ENCODE measurements at regions not wholly inside any gene's neighbourhood (a gene's known extent, or its start where the extent isn't known, plus 50 kb on each side); places are given as distances from the start of the nearest gene placed in this dataset.

DNA sequence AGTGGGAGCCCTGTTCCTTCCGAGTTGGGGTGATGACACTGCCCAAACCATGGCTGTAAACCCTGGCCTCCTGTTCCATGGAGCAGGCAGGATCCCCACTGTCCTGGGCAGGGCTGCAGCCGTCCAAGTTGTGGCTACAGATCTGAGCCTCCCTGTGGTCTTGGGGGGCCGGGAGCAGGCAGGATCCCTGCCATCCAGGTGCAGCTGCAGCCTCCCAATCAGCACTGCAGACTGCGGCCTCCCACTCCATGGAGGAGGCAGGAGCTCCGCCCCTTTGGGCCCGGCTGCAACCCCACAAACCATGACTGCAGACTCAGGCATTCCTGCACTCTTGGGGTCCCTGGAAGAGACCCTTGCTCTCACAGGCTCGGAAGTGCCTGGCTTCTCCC is 872.1 kb upstream of the GJE1 start:
- TF ChIP-seq ZNF274 (IDR thresholded peaks at IDR 0.05; ENCODE audit: low read depth, low read length): no peak
- no peak for TF ChIP-seq YY1 (IDR thresholded peaks at IDR 0.05; ENCODE audit: insufficient read depth, insufficient read length)
